ENCODE measurements at regions not wholly inside any gene's neighbourhood (a gene's known extent, or its start where the extent isn't known, plus 50 kb on each side); places are given as distances from the start of the nearest gene placed in this dataset.

DNA sequence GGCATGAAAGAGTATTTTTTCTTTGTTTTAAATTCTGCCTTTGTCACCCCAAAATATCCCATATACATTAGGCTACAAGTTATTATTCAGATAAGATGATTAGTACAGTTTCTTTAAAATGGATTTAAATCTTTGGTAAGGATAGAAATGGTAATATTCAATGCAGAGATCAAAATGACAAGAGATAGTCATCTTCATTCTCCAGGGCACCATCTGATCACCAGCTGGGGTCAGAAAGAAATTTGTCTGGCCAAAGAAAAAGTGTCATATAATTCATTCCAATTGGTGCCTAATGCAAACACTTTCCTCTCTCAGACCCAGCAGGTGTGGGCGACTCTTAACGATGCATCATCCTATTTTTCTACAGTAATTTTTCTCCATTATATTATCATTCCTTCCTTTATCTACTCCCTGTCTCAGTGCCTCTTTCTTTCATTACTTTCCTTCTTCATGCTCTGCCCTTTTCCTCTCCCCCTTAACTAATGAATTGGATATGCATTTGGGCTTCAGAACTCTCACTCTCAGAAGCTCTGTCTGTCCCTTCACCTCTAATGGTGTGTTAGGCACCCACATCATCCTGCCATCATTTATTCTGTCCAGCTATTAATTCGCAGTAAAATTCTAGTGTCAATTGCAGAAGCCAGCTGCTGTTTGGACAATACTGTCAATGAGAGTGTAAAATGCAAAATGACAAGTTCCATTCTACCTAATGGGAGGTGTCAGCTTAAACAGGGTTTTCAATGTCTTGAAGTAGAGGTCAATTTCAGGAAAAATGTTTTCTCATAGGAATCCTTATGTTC, 570.5 kb downstream of the TDRD15 start:
- DNase-seq (ENCODE audit: low spot score), result no peak

DNA sequence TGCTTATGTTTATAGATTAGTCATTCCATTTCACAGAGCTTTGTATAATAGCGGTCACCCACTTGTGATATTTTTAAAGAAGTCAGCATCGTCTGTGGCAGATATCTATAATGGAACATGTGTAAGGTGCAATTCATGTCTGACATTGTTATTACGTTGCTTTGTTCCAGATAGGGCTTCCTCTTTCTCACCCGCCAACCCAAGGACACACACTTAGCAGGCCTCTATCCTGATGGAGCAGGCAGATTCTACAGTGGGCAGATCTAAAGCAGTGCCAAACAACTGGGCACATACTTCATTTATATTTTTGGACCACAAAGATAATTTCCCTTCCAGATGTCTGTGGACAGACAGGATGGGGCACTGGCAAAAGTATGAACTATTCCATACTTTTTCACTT, 573.1 kb downstream of the TDRD15 start:
- DNase-seq (ENCODE audit: low spot score), result no peak

DNA sequence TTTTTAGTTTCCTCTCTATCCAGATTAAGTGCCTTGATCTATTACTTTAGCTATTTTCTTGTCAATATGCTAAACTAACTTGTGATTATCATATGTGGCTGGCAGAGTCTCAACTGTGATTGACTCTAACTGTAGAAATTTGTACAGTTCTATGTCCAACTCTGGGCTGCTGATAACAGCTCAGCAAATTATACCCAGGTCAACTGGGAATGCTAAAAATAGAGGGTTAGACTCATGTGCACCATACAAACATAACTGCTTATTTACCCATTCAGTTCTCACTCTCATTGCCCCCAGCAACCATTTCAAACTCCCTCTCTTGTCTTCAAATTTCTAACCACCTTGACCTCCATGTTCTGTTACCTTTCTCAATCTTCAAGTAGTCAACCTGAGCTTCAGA, 576.9 kb downstream of the TDRD15 start:
- DNase-seq (ENCODE audit: low spot score), result no peak

DNA sequence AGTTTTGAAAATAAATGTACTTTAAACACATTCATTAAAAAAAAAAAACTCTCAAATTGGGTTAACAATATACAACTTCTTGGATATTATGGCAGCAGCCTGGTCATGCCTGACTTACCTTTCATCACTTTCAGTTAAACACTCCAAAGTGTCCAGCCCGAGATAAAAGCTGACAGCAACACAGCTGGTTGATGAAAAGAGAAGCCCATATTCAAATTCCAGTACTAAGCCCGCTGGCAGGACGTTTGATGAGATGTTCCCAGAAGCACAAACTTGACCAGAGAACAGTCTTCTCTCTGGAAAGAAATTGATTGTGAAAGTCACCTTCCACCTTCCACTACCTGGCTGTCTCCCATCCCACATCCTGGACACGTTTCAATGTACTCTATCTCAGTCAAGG, 586.3 kb downstream of the TDRD15 start:
- DNase-seq (ENCODE audit: low spot score), result no peak

DNA sequence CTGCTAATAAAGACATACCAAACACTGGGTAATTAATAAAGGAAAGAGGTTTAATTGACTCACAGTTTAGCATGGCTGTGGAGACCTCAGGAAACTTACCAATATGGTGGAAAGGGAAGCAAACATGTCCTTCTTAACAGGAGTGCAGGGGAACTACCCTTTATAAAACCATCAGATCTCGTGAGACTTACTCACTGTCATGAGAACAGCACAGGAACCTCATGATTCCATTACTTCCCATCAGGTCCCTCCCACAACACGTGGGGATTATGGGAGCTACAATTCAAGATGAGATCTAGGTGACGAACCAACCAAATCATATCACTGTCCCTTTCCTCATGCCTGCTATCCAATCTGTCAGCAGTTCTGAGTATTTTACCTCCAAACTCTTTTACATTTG, 586.7 kb downstream of the TDRD15 start:
- no peak for DNase-seq (ENCODE audit: low spot score)

DNA sequence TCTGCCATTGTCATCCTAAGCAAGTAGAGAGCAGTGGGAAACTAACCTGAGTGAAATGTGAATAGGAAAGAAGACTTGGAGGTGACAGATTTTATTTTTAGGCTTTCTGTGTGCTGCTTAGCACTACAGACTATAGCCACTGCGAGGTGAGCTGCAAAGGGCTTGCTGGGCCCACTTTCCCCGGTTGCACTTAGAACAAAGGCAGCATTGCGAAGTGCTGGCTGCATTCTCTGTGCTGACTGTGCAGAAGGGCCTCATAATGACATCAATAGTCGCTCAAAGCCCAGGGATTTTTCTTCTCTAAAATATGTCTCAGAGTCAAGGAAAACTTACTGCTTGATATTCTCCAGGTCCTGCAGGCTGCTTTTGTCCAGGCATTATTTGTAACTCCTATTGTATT, 592.1 kb downstream of the TDRD15 start:
- no peak for DNase-seq (ENCODE audit: low spot score)

DNA sequence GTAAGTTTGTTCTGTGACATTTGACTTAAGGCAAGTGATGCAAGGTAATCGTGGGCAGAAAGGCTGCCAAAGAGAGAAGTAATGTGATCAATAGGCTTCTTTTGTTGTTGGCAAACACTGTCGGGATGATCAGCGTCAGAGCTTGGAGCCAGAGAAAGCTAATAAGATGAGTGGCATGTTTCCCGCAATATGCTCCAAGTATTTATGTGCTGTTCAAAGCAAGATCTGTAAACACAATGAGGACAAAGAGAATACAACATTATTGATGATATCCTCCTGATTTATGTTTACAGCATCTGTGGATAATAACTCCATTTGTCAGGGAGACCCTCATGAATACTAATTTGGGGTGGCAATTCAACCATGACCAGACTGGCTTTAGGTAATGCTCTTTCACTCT, 603.3 kb downstream of the TDRD15 start:
- DNase-seq (ENCODE audit: low spot score), result no peak

DNA sequence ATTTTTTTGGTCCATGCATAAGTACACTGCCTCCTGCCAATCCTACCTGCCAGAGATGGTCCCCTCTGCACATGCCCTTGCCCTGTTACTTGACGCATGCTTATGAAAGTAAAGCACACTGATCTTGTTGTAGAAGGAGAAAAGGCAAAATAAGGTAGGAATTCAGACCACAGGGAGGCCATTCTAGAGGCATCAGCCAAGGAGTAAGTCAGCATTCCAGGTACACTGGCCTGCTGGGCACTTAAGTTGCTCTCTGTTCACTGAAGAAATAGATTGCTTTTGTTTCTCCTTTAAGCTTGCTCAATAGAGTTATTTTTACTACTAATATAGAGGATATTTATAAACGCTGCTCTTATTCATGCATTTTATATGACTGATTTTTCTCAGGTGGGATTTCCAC, 604.4 kb downstream of the TDRD15 start:
- DNase-seq (ENCODE audit: low spot score), result no peak

DNA sequence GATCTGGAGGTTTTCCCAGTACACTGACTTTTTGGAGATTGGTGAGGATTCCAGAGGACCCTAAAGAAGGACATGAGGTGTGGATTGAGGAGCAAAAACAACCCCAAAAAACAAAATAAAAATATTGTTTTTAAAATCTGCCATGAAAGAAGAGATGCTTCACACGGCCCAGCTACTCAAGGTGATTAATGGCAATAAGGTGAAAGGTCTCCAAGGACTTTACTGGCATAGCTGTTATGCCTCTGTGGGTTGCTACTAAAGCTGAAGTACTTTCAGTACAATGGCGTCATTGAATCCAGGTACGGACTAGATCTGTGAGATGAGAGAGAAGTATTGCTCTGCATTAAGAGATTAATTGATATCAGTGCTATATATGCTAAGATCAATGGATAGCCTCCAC, 606.4 kb downstream of the TDRD15 start:
- no peak for DNase-seq (ENCODE audit: low spot score)

DNA sequence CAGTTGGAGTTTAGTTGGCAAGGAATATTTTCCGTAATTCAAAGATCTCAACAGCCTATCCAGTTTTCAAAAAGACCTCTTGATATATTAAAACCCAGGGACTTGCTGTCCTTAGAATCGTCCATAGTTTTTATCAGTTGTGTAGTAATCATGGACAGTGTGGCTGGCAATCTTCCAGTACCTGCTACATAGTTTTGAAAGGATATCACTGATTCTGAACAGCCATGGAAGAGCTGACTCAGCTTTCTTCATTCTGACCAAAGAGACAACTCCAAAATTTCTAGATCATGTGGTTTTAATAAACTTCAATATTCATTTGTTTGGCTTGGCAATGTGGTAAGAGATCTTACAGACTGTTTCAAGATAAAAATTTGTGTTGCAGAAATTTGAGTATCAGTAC, 616.7 kb downstream of the TDRD15 start:
- no peak for DNase-seq (ENCODE audit: low spot score)

DNA sequence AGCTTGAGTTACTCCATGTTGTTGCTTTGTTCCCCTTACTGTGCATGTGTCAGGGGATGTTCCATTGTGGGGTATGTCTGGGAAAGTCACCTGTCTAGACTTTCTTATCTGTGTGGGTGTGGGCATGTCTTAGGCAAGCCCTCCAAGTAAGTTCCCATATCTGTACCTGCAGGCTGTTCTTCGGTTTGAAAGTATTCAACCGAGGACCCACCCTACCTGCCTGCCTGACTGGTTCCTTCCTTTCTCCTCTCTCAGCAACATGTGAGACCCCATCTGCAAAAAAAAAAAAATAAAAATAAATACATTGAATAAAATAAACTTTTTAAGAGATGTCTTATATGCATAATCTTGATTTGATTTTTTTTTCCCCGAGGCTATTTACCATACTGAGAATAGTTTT, 622.7 kb downstream of the TDRD15 start:
- DNase-seq (ENCODE audit: low spot score), result no peak

DNA sequence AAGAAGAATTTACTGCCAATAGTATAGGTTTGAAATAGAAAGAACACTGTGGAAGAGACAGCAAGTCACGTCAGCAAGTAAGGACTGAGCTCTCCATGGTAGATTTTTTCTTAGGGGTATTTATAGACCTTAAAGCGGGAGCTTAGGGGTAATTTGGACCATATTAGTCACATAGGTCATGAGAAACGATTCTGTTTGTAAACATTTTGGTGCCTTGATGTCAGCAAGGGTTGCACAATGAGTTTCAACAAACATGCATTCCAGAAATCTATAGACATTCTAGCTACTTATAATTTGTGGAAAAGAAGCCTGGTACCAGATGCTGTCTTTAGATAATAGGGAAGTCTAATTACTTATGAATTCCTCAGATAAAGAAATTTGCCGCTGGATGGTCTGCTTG, 624.7 kb downstream of the TDRD15 start:
- no peak for DNase-seq (ENCODE audit: low spot score)

DNA sequence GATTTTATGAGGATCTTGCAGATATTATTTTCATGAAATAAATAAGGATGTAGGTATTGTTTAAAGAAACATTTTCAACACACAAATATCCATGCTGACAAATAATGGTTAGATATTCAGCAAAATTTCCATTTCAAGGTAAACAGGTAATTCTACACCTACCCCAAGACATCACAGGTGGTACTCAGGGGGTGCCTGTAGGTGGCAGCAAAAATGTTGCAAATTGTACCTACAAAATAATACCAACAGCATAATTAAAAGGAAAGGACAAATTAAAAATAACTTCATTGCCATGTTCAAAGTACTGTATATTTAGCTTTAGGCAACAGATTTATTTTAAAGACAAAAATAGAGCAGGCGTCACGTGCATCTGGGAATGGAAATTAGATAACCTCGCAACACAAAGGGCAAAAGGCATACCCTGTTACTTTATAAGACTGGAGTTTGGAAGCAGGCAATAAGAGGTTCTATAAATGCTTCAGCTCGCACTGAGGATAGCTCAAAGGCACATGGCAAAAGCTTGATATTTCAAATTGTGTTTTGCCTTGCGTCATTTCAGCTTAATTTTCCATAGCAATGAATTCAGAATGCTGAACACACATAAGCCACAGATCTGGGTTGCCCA, 630.5 kb downstream of the TDRD15 start:
- no peak for DNase-seq (ENCODE audit: low spot score)

DNA sequence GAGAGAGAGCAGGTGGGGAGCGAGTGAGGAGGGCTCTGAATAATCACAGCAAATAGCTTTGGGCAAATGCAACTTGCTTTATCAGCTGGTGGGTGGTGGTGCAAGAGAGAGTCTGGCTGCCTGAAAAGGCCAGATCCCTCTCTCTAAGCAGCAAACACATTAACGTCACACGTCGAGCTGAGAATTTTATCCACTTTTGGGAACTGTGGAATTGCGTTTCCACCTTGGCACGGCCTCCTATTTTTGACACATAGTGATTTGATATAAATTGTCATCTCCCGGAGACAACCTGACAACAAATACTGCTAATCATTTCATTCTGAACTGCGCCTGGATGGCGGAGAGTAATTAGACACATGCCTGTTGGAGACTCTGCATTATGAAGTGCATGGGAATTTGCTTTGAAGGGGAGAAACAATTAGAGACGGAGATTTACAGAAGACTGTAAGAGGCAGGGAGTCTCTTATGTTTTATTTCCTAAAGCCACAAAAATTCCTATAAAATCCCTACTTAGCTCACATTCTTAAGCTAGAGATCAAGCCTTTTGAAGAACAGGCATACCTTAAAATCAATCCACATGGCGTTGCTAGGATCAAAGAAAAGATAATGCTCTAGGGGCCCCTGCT, 634.1 kb downstream of the TDRD15 start:
- no peak for DNase-seq (ENCODE audit: low spot score)

DNA sequence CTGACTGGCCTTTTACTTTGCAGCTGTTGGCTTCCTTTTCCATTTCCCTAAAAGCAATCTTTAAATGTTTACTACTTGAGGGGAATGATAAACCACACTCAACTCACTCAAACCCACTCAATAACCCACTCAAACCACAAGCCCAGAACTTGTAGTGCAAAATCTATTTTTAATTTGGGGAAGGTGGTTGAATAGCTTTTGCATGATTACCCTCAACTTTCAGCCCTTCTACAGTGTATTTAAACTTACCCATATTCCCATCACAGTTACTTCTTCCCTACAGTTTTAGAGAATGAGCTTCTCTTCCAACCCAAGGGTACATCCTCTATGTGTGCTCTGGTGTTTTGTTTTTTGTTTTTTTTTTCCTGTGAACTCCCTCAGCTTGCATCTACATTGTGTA, 636.1 kb downstream of the TDRD15 start:
- no peak for DNase-seq (ENCODE audit: low spot score)

DNA sequence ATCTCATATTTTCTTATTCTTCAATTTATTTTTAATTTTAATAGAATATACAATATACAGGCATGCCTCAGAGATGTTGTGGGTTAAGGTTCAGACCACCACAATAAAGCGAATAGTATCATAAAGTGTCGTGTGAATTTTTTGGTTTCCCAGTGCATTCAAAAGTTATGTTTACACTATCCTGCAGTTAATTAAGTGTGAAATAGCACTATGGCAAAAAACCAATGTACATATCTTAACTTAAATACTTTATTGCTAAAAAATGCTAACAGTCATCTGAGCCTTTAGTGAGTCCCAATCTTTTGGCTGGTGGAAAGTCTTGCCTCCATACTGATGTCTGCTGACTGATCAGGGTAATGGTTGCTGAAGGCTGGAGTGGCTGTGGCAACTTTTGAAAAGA, 637.6 kb downstream of the TDRD15 start:
- DNase-seq (ENCODE audit: low spot score), result no peak

DNA sequence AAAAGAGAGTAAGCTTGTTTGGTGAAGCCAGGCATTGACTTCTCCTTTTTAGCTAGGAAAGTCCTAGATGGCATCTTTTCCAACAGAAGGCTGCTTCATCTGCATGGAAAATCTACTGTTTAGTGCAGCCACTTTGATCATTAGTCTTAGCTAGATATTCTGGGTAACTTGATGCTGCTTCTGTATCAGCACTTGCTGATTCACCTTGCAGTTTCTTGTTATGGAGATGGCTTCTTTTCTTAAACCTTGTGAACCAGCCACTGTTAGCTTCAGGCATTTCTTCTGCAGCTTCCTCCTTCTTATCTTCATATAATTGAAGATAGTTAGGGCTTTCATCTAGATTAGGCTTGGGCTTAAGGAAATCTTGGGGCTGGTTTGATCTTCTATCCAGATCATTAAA, 639.7 kb downstream of the TDRD15 start:
- no peak for DNase-seq (ENCODE audit: low spot score)

DNA sequence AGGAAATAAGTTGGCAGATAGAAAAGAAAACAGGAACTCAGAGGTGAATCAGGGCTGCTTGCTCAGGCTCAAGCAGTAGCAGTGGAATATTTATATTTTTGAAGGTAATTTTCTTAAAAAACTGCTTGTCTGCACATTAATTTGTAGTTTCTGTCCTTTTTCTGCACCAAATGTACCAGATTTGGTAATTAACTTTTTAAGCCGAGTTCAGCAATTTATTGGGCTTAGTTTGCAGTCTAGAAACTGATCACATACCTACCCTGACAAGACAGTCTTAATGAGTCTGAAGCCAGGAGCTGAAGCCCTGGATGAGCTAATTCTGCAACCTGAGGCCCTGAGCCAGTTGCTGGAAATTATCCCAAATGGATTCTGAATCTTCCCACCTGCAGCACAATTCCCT, 647.0 kb downstream of the TDRD15 start:
- DNase-seq (ENCODE audit: low spot score), result no peak

DNA sequence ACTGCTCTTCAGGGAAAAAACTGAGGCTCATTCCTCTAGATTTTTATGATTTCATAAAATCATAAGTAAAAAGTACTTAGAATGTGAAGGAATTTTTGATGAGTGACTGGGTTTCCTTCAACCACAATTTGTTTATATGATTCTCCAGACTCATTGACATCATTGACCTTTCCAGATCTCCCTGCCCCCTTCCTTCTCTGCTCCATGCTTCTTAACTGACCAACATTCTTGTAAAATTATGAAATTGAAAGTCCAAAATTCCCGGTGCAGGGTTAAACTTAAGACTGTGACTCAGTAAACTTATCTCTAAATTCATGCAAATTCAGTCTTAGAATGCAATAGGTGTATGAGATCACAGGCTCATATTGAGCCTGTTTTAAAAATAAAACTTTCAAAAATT, 648.9 kb downstream of the TDRD15 start:
- no peak for DNase-seq (ENCODE audit: low spot score)

DNA sequence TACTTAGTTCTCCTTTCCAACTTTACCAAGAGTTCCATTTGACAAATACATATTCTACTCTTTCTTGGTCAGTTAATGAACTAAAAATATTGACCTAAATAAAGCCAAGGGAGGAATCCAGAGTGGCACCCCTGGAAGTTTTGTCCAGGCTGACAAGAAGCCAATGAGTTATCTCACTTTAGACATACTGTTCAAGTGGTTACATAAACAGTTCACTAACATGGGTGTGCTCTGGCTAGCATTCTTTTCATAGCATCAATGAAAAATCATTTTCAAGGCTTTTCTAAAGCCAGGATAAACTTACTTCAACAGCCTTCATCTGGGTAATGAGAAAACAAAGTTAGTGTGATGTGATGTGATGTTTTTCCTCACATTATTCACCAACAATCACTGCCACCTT, 649.4 kb downstream of the TDRD15 start:
- no peak for DNase-seq (ENCODE audit: low spot score)

DNA sequence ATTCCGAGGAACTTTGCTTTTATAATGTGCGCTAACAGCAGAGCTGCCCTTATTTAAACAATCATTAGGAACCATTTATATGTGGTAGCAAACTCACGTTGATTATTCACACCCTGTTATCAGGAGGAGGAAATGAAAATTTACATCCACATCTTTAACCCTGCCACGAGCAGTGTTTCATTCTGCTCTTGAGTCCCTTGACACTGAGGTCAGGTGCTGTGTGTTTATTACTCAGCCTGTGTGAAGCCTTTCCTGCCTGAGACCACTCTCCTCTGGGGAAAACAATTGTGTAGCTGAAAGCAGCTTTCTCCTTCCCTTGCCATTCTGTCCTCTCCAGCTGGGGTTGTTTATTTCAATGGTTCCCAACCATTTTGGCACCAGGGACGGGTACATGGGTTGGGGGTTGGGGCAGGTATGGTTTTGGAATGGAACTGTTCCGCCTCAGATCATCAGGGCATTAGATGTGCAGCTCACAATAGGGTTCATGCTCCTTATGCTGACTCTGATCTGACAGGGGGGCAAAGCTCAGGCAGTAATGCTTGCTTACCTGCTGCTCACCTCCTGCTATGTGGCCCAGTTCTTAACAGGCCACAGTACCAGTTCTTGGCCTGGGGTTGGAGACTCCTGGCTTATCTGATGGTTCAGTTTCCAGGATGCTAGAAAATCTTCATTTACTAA, 651.1 kb downstream of the TDRD15 start:
- no peak for DNase-seq (ENCODE audit: low spot score)

DNA sequence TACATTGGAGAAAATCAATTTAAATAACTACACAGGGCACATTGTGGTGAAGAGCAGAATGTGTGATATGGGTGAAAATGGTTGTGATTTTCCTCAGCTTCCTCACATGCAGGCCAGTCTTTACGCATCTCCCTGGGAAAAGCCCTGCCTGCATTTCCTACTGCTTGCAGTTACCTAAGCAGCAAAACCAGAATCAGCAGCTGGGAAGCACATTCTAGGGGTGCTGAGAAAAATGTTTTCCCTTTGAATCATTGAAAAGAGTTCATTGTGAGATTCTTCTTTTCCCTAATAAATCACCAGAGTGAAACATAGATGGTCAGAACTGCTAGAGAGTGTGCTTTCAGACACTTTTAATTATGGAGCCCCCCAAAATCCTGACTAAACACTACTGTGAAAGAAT, 656.0 kb downstream of the TDRD15 start:
- no peak for DNase-seq (ENCODE audit: low spot score)

DNA sequence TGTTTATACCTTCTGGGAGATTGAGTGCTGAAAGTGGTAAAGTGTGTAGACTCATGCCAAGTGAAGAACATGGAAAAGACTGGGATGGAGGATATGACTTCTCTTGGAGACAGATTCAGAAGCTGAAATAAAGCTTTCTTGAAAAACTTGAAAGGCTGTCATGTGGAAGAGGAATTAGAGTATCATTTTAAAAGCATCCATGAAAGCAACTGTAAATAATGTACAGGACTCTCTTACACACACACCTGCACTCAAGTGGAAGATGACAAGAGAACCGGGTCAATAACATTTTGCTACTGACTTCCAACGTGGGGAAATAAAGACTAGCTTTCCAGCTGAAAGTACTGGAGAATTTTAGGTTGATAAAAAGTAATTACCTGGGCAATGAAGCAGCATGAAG, 658.2 kb downstream of the TDRD15 start:
- DNase-seq (ENCODE audit: low spot score), result no peak
